ENCODE measurements at regions not wholly inside any gene's neighbourhood (a gene's known extent, or its start where the extent isn't known, plus 50 kb on each side); places are given as distances from the start of the nearest gene placed in this dataset.

DNA sequence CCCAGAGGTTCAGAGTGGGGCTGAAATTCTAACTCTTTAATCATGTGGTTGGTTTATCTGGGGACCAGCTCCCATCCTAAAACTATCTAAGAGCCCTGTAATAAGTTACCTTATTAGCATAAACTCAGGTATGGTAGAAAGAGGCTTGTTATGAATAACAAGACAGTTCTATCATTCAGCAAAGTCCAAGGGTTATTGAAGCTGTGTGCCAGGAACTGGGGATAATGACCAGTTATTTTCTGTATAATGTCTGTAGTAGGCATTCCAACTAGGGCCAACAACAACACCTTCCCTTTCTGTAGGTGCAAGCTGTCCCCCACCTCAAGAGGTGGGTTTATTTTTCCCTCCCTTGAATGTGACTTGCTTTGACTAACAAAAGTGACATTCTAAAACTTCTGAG is 170.1 kb downstream of the CD83 start:
- no peak overlapping the region for H3K27ac Mint-ChIP-seq
- H3K18ac ChIP-seq (ENCODE audit: insufficient read length, low read depth, low read length), result no peak overlapping the region
- H3K4me1 Mint-ChIP-seq, result peaks cover 45 to 62% of the 10 kb centered on the region in 2 experiments
- no peak overlapping the region for H3K14ac ChIP-seq (ENCODE audit: insufficient read depth, low read length)
- H3K4me3 Mint-ChIP-seq, result no peak overlapping the region
- H3T11ph ChIP-seq (ENCODE audit: low read length), result no peak overlapping the region
- no peak overlapping the region for H3K56ac ChIP-seq (ENCODE audit: insufficient read length, low read depth, low read length)
- peaks cover 8% of the 10 kb centered on the region for H3K4me1 ChIP-seq (ENCODE audit: insufficient read depth, low read length)
- no peak overlapping the region for H2BK5ac ChIP-seq (ENCODE audit: insufficient read length, low read length)
- no peak overlapping the region for H2AK5ac ChIP-seq (ENCODE audit: insufficient read length, low read length)
- H3K36me3 Mint-ChIP-seq (ENCODE audit: insufficient read depth in 1 of 3, low read depth in 3 of 3), result peaks cover 2 to 57% (median 7%) of the 10 kb centered on the region in 3 experiments; a peak in 5 of 7 replicates
- no peaks in the 10 kb centered on the region; the same call in 1 of the 2 replicates for H3K27me3 Mint-ChIP-seq (ENCODE audit: low read depth)
- no peaks in the 10 kb centered on the region; a peak in 2 of 5 replicates for H3K9me3 Mint-ChIP-seq
- DNase-seq, result no peak
- H2BK12ac ChIP-seq (ENCODE audit: insufficient read length, low read depth, low read length), result no peak overlapping the region
- no peaks in the 10 kb centered on the region for H3K9me3 ChIP-seq (ENCODE audit: control insufficient read depth, low read depth, low read length)
- H4K91ac ChIP-seq (ENCODE audit: insufficient read length, low read depth, low read length), result no peak overlapping the region
- H3K27me3 ChIP-seq (ENCODE audit: insufficient read depth, low read length), result no peaks in the 10 kb centered on the region
- no peaks in the 10 kb centered on the region for H3K79me2 ChIP-seq (ENCODE audit: insufficient read depth, low read length)
- H3K4ac ChIP-seq (ENCODE audit: low read depth, low read length), result no peak overlapping the region
- H3K23ac ChIP-seq (ENCODE audit: insufficient read length, low read depth, low read length), result no peak overlapping the region
- H3K23me2 ChIP-seq (ENCODE audit: insufficient read length, low read depth, low read length, poor library complexity, severe bottlenecking), result no peaks in the 10 kb centered on the region
- H4K5ac ChIP-seq (ENCODE audit: insufficient read length, low read depth, low read length), result no peak overlapping the region
- H4K20me1 ChIP-seq (ENCODE audit: control insufficient read depth, insufficient read depth, insufficient read length), result no peaks in the 10 kb centered on the region
- H3K79me1 ChIP-seq (ENCODE audit: insufficient read depth, low read depth, low read length, poor library complexity, severe bottlenecking), result no peaks in the 10 kb centered on the region
- H2BK15ac ChIP-seq (ENCODE audit: low read depth, low read length), result no peak overlapping the region
- no peak for TF ChIP-seq CTCF (conservative IDR thresholded peaks at IDR 0.05)
- H3K9ac ChIP-seq (ENCODE audit: extremely low read depth, insufficient read length, low read length), result no peak overlapping the region
- no peak overlapping the region for H2BK120ac ChIP-seq (ENCODE audit: low read depth, low read length, poor library complexity, severe bottlenecking)
- H2AFZ ChIP-seq (ENCODE audit: low read length), result no peak overlapping the region
- no peak overlapping the region for H3K4me2 ChIP-seq (ENCODE audit: insufficient read depth, insufficient read length, low read length)
- H2BK20ac ChIP-seq (ENCODE audit: low read depth, low read length, poor library complexity, severe bottlenecking), result no peak overlapping the region
- no peak overlapping the region for H4K8ac ChIP-seq (replicated peaks; ENCODE audit: insufficient read length, low read depth, low read length)
- no peak overlapping the region for H3K27ac ChIP-seq (ENCODE audit: insufficient read length, low read depth, low read length)
